ENCODE measurements at regions not wholly inside any gene's neighbourhood (a gene's known extent, or its start where the extent isn't known, plus 50 kb on each side); places are given as distances from the start of the nearest gene placed in this dataset.

DNA sequence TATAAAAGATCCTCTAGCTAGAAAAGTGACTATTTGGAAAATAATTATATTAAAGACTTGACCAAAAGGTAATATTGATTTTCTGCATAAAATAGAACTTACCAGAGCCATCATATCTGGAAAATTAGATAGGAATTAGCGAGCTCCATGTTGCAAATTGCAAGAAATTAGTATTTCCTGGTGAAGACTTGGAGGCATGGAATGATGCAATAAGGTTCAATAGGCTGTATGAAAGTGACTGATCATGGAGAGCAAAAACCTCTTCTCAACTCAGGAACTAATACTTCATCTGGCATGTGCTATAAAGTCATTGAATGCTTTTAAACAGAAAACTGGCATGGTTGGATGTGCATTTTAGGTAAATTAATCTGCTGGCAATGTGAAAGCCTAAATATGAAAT, 66.3 kb upstream of the UFM1 start:
- Mint-ChIP-seq H3K27ac (peak overlapping the region; percentile 60; the same call in 1 of the 2 replicates), H3K9me3 (peaks cover 16% of the 10 kb centered on the region; the same call in 2 of the 3 replicates)
- DNase-seq (ENCODE audit: low spot score), result no peak

DNA sequence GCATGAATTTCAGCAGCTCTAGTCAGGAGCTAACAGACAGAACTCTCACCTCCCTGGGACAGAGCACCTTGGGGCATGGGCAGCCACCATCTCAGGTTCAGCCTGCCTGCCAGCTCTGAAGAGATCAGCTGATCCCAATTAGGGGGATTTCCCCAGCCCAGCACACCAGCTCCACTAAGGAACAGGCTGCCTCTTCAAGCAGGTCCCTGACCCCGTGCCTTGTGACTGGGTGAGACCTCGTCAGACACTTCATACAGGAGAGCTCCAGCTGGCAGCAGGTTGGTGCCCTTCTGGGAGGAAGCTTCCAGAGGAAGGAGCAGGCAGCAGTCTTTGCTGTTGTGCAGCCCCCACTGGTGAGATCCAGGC, 84.5 kb upstream of the UFM1 start:
- H3K27me3 Mint-ChIP-seq (ENCODE audit: insufficient read depth, low read depth, poor library complexity), result peaks cover 3% of the 10 kb centered on the region
- H4K20me1 ChIP-seq (replicated peaks; ENCODE audit: insufficient read depth), result no peaks in the 10 kb centered on the region
- peak overlapping the region; percentile 69 for H2AFZ ChIP-seq
- H3F3A ChIP-seq (replicated peaks; ENCODE audit: low read depth), result no peaks in the 10 kb centered on the region
- no peak overlapping the region for H3K4me3 Mint-ChIP-seq
- H3K9me2 ChIP-seq (ENCODE audit: insufficient read depth), result 0 out of 2 replicates have a peak, but pooled peaks cover 8% of the 10 kb centered on the region
- no peaks in the 10 kb centered on the region for H3K79me2 ChIP-seq (replicated peaks; ENCODE audit: insufficient read depth)
- peaks cover 3% of the 10 kb centered on the region; the same call in 1 of the 3 replicates for H3K4me1 Mint-ChIP-seq
- H3K27ac Mint-ChIP-seq, result no peak overlapping the region
- no peaks in the 10 kb centered on the region for H3K36me3 ChIP-seq (ENCODE audit: insufficient read depth)
- no peak for DNase-seq (ENCODE audit: low spot score)
- H3K4me2 ChIP-seq, result no peak overlapping the region
- no peaks in the 10 kb centered on the region for H3K36me3 Mint-ChIP-seq (ENCODE audit: low read depth)
- no peaks in the 10 kb centered on the region for H3K4me1 ChIP-seq (ENCODE audit: insufficient read depth)
- peak; percentile 22; the same call in 1 of the 3 replicates for ATAC-seq
- no peaks in the 10 kb centered on the region; the same call in 2 of the 3 replicates for H3K9me3 Mint-ChIP-seq
- H3K27ac ChIP-seq (ENCODE audit: low read depth), result no peak overlapping the region
- H3K27me3 ChIP-seq (ENCODE audit: insufficient read depth), result no peaks in the 10 kb centered on the region
- no peak overlapping the region for H3K4me3 ChIP-seq
- TF ChIP-seq, protein P1, sequence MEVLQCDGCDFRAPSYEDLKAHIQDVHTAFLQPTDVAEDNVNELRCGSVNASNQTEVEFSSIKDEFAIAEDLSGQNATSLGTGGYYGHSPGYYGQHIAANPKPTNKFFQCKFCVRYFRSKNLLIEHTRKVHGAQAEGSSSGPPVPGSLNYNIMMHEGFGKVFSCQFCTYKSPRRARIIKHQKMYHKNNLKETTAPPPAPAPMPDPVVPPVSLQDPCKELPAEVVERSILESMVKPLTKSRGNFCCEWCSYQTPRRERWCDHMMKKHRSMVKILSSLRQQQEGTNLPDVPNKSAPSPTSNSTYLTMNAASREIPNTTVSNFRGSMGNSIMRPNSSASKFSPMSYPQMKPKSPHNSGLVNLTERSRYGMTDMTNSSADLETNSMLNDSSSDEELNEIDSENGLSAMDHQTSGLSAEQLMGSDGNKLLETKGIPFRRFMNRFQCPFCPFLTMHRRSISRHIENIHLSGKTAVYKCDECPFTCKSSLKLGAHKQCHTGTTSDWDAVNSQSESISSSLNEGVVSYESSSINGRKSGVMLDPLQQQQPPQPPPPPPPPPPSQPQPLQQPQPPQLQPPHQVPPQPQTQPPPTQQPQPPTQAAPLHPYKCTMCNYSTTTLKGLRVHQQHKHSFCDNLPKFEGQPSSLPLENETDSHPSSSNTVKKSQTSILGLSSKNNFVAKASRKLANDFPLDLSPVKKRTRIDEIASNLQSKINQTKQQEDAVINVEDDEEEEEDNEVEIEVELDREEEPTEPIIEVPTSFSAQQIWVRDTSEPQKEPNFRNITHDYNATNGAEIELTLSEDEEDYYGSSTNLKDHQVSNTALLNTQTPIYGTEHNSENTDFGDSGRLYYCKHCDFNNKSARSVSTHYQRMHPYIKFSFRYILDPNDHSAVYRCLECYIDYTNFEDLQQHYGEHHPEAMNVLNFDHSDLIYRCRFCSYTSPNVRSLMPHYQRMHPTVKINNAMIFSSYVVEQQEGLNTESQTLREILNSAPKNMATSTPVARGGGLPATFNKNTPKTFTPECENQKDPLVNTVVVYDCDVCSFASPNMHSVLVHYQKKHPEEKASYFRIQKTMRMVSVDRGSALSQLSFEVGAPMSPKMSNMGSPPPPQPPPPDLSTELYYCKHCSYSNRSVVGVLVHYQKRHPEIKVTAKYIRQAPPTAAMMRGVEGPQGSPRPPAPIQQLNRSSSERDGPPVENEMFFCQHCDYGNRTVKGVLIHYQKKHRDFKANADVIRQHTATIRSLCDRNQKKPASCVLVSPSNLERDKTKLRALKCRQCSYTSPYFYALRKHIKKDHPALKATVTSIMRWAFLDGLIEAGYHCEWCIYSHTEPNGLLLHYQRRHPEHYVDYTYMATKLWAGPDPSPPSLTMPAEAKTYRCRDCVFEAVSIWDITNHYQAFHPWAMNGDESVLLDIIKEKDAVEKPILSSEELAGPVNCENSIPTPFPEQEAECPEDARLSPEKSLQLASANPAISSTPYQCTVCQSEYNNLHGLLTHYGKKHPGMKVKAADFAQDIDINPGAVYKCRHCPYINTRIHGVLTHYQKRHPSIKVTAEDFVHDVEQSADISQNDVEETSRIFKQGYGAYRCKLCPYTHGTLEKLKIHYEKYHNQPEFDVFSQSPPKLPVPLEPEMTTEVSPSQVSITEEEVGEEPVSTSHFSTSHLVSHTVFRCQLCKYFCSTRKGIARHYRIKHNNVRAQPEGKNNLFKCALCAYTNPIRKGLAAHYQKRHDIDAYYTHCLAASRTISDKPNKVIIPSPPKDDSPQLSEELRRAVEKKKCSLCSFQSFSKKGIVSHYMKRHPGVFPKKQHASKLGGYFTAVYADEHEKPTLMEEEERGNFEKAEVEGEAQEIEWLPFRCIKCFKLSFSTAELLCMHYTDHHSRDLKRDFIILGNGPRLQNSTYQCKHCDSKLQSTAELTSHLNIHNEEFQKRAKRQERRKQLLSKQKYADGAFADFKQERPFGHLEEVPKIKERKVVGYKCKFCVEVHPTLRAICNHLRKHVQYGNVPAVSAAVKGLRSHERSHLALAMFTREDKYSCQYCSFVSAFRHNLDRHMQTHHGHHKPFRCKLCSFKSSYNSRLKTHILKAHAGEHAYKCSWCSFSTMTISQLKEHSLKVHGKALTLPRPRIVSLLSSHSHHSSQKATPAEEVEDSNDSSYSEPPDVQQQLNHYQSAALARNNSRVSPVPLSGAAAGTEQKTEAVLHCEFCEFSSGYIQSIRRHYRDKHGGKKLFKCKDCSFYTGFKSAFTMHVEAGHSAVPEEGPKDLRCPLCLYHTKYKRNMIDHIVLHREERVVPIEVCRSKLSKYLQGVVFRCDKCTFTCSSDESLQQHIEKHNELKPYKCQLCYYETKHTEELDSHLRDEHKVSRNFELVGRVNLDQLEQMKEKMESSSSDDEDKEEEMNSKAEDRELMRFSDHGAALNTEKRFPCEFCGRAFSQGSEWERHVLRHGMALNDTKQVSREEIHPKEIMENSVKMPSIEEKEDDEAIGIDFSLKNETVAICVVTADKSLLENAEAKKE (CRISPR knock-in tag; IDR thresholded peaks at IDR 0.05), result no peak
- TF ChIP-seq ZNF331 (CRISPR knock-in tag; IDR thresholded peaks at IDR 0.05; ENCODE audit: low read depth) (no peak), ZNF114 (CRISPR knock-in tag; IDR thresholded peaks at IDR 0.05) (no peak), POLR2AphosphoS5 (IDR thresholded peaks at IDR 0.05; ENCODE audit: low read depth) (no peak), EZH2phosphoT487 (IDR thresholded peaks at IDR 0.05; ENCODE audit: unreplicated experiment) (no peak), STAT1 (IDR thresholded peaks at IDR 0.05; ENCODE audit: unreplicated experiment) (no peak)
- TF ChIP-seq, protein P2, sequence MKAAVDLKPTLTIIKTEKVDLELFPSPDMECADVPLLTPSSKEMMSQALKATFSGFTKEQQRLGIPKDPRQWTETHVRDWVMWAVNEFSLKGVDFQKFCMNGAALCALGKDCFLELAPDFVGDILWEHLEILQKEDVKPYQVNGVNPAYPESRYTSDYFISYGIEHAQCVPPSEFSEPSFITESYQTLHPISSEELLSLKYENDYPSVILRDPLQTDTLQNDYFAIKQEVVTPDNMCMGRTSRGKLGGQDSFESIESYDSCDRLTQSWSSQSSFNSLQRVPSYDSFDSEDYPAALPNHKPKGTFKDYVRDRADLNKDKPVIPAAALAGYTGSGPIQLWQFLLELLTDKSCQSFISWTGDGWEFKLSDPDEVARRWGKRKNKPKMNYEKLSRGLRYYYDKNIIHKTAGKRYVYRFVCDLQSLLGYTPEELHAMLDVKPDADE (IDR thresholded peaks at IDR 0.05), result no peak
- TF ChIP-seq, protein P3, sequence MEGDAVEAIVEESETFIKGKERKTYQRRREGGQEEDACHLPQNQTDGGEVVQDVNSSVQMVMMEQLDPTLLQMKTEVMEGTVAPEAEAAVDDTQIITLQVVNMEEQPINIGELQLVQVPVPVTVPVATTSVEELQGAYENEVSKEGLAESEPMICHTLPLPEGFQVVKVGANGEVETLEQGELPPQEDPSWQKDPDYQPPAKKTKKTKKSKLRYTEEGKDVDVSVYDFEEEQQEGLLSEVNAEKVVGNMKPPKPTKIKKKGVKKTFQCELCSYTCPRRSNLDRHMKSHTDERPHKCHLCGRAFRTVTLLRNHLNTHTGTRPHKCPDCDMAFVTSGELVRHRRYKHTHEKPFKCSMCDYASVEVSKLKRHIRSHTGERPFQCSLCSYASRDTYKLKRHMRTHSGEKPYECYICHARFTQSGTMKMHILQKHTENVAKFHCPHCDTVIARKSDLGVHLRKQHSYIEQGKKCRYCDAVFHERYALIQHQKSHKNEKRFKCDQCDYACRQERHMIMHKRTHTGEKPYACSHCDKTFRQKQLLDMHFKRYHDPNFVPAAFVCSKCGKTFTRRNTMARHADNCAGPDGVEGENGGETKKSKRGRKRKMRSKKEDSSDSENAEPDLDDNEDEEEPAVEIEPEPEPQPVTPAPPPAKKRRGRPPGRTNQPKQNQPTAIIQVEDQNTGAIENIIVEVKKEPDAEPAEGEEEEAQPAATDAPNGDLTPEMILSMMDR (conservative IDR thresholded peaks at IDR 0.05; ENCODE audit: low read depth in 2 of 2), result no peak
- TF ChIP-seq, protein P4, sequence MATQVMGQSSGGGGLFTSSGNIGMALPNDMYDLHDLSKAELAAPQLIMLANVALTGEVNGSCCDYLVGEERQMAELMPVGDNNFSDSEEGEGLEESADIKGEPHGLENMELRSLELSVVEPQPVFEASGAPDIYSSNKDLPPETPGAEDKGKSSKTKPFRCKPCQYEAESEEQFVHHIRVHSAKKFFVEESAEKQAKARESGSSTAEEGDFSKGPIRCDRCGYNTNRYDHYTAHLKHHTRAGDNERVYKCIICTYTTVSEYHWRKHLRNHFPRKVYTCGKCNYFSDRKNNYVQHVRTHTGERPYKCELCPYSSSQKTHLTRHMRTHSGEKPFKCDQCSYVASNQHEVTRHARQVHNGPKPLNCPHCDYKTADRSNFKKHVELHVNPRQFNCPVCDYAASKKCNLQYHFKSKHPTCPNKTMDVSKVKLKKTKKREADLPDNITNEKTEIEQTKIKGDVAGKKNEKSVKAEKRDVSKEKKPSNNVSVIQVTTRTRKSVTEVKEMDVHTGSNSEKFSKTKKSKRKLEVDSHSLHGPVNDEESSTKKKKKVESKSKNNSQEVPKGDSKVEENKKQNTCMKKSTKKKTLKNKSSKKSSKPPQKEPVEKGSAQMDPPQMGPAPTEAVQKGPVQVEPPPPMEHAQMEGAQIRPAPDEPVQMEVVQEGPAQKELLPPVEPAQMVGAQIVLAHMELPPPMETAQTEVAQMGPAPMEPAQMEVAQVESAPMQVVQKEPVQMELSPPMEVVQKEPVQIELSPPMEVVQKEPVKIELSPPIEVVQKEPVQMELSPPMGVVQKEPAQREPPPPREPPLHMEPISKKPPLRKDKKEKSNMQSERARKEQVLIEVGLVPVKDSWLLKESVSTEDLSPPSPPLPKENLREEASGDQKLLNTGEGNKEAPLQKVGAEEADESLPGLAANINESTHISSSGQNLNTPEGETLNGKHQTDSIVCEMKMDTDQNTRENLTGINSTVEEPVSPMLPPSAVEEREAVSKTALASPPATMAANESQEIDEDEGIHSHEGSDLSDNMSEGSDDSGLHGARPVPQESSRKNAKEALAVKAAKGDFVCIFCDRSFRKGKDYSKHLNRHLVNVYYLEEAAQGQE (IDR thresholded peaks at IDR 0.05; ENCODE audit: unreplicated experiment), result no peak

More for the DNA sequence above, 66.3 kb upstream of the UFM1 start:
- no peaks in the 10 kb centered on the region for H3K9me2 ChIP-seq (ENCODE audit: insufficient read depth)
- H2AFZ ChIP-seq, result peak overlapping the region; percentile 14; the same call in 1 of the 2 replicates
- H3K27ac ChIP-seq (ENCODE audit: low read depth), result no peak overlapping the region
- H4K20me1 ChIP-seq (replicated peaks; ENCODE audit: insufficient read depth), result no peaks in the 10 kb centered on the region
- TF ChIP-seq EZH2phosphoT487 (IDR thresholded peaks at IDR 0.05; ENCODE audit: unreplicated experiment), result no peak
- H3K36me3 Mint-ChIP-seq (ENCODE audit: low read depth), result peaks cover 6% of the 10 kb centered on the region; the same call in 2 of the 3 replicates
- H3K27me3 ChIP-seq (ENCODE audit: insufficient read depth), result no peaks in the 10 kb centered on the region
- no peak overlapping the region for H3K4me3 ChIP-seq
- H3K4me2 ChIP-seq, result no peak overlapping the region
- no peaks in the 10 kb centered on the region for H3K4me1 Mint-ChIP-seq
- H3K79me2 ChIP-seq (replicated peaks; ENCODE audit: insufficient read depth), result no peaks in the 10 kb centered on the region
- peaks cover 9% of the 10 kb centered on the region for H3K27me3 Mint-ChIP-seq (ENCODE audit: insufficient read depth, low read depth, poor library complexity)
- H3F3A ChIP-seq (replicated peaks; ENCODE audit: low read depth), result no peaks in the 10 kb centered on the region
- H3K4me3 Mint-ChIP-seq, result no peak overlapping the region
- ATAC-seq, result no peak
- no peaks in the 10 kb centered on the region for H3K36me3 ChIP-seq (ENCODE audit: insufficient read depth)
- no peaks in the 10 kb centered on the region for H3K4me1 ChIP-seq (ENCODE audit: insufficient read depth)
